CD14-positive monocyte (primary cell): ENCODE measurements at regions not wholly inside any gene's neighbourhood (a gene's known extent, or its start where the extent isn't known, plus 50 kb on each side); places are given as distances from the start of the nearest gene placed in this dataset.

Experiments
- DNase-seq, 3 donors: peaks; one replicate each; pipeline ENCODE4 v3.0.0-alpha.2; 2011 to 2022
- H2AFZ ChIP-seq: 2 replicates; pipeline ENCODE4 v1.6.0; 2012; ENCODE audit warnings: mild to moderate bottlenecking, low read depth, low read length, inconsistent platforms; ENCODE audit not compliant: insufficient read depth, poor library complexity, severe bottlenecking
- H3K27ac ChIP-seq, 2 donors: 1 replicate in 1 of 2; 2 replicates in 1 of 2; pipeline ENCODE4 v1.5.1; 2012 to 2013; ENCODE audit warnings: low read length in 2 of 2, control low read depth in 1 of 2, inconsistent platforms in 1 of 2, low read depth in 1 of 2, mild to moderate bottlenecking in 1 of 2
- H3K27me3 ChIP-seq, 2 donors: one replicate each; pipeline versions ENCODE4 v1.6.0 to v1.6.1; 2011 to 2013; ENCODE audit warnings: low read length in 2 of 2; ENCODE audit not compliant: control insufficient read depth in 2 of 2, insufficient read depth in 2 of 2
- H3K36me3 ChIP-seq, 2 donors: replicated peaks in 1 of 2; 1 replicate in 1 of 2; 2 replicates in 1 of 2; pipeline versions ENCODE4 v1.5.1 to v1.6.1; 2012 to 2013; ENCODE audit warnings: low read length in 2 of 2, control low read depth in 1 of 2, inconsistent platforms in 1 of 2, mild to moderate bottlenecking in 1 of 2; ENCODE audit not compliant: insufficient read depth in 2 of 2, control insufficient read depth in 1 of 2
- H3K4me1 ChIP-seq, 2 donors: 1 replicate in 1 of 2; 2 replicates in 1 of 2; pipeline versions ENCODE4 v1.5.1 to v1.6.1; 2012 to 2013; ENCODE audit warnings: low read length in 2 of 2, control low read depth in 1 of 2, inconsistent platforms in 1 of 2, mild to moderate bottlenecking in 1 of 2, moderate library complexity in 1 of 2; ENCODE audit not compliant: insufficient read depth in 2 of 2, control insufficient read depth in 1 of 2
- H3K4me2 ChIP-seq: replicated peaks from 2 replicates; pipeline ENCODE3; 2012; ENCODE audit warnings: low read length, moderate library complexity, mild to moderate bottlenecking; ENCODE audit not compliant: poor library complexity, severe bottlenecking; ENCODE audit errors: extremely low read depth
- H3K4me3 ChIP-seq, 3 experiments: fragments of 200-600 bp in 1 of 3; sonication (generic) in 1 of 3; replicated peaks in 1 of 3; 1 replicate in 2 of 3; 2 replicates in 1 of 3; pipeline ENCODE4 v1.5.1; 2011 to 2013; ENCODE audit warnings: low read length in 3 of 3, mild to moderate bottlenecking in 3 of 3, control low read depth in 2 of 3, low read depth in 2 of 3, inconsistent platforms in 1 of 3, moderate library complexity in 1 of 3
- H3K79me2 ChIP-seq: 2 replicates; pipeline ENCODE4 v1.6.0; 2012; ENCODE audit warnings: mild to moderate bottlenecking, control low read depth, inconsistent platforms, low read length, moderate library complexity; ENCODE audit not compliant: insufficient read depth
- H3K9ac ChIP-seq: 2 replicates; pipeline ENCODE4 v1.6.0; 2017; ENCODE audit warnings: low read length, mild to moderate bottlenecking; ENCODE audit not compliant: insufficient read depth, poor library complexity, severe bottlenecking
- H3K9me3 ChIP-seq, 2 donors: replicated peaks in 1 of 2; 1 replicate in 1 of 2; 2 replicates in 1 of 2; pipeline versions ENCODE4 v1.5.1 to v1.6.1; 2012 to 2013; ENCODE audit warnings: low read length in 2 of 2, control low read depth in 1 of 2; ENCODE audit not compliant: control insufficient read depth in 1 of 2, insufficient read depth in 1 of 2
- H4K20me1 ChIP-seq: 2 replicates; pipeline ENCODE4 v1.6.0; 2012; ENCODE audit warnings: mild to moderate bottlenecking, low read length, control low read depth, moderate library complexity; ENCODE audit not compliant: insufficient read depth
- H3K27ac Mint-ChIP-seq, 7 donors: one replicate each; pipeline ENCODE4 v1.8.0; 2020; ENCODE audit warnings: mild to moderate bottlenecking in 7 of 7, mixed read lengths in 7 of 7, moderate library complexity in 6 of 7, inconsistent platforms in 2 of 7
- H3K27me3 Mint-ChIP-seq, 3 donors: one replicate each; pipeline ENCODE4 v1.8.0; 2021 to 2022; ENCODE audit warnings: low read depth in 3 of 3, mild to moderate bottlenecking in 3 of 3, mixed read lengths in 3 of 3, moderate library complexity in 3 of 3, inconsistent platforms in 1 of 3
- H3K36me3 Mint-ChIP-seq, 2 donors: one replicate each; pipeline ENCODE4 v1.8.0; 2020; ENCODE audit warnings: mixed read lengths in 2 of 2, inconsistent platforms in 1 of 2, mild to moderate bottlenecking in 1 of 2
- H3K4me1 Mint-ChIP-seq: one replicate; pipeline ENCODE4 v1.8.0; 2020; ENCODE audit warnings: mild to moderate bottlenecking, mixed read lengths
- H3K4me3 Mint-ChIP-seq, 2 donors: one replicate each; pipeline ENCODE4 v1.8.0; 2020; ENCODE audit warnings: mild to moderate bottlenecking in 2 of 2, mixed read lengths in 2 of 2, moderate library complexity in 1 of 2
- H3K9me3 Mint-ChIP-seq, 7 donors: one replicate each; pipeline ENCODE4 v1.8.0; 2020 to 2022; ENCODE audit warnings: mixed read lengths in 7 of 7, mild to moderate bottlenecking in 6 of 7, moderate library complexity in 6 of 7, inconsistent platforms in 2 of 7
- WGBS: methylation state at CpG from one replicate; pipeline ENCODE4 v1.1.5; 2013; ENCODE audit warnings: missing lambda C conversion rate; ENCODE audit not compliant: insufficient coverage; 5-methylcytosine and 5-hydroxymethylcytosine counted together
- intact Hi-C, 2 donors: fragments of 100-400 bp; cut with micrococcal nuclease; formaldehyde crosslinking; loops; one replicate each; pipeline versions ENCODE4 v1.15.0 to v1.15.1; 2023
- TF ChIP-seq, protein P1 (sequence below): fragments of 200-600 bp; IDR thresholded peaks from one replicate; pipeline ENCODE4 v1.8.0; 2022; ENCODE audit warnings: antibody characterized with exemption, mild to moderate bottlenecking

DNA sequence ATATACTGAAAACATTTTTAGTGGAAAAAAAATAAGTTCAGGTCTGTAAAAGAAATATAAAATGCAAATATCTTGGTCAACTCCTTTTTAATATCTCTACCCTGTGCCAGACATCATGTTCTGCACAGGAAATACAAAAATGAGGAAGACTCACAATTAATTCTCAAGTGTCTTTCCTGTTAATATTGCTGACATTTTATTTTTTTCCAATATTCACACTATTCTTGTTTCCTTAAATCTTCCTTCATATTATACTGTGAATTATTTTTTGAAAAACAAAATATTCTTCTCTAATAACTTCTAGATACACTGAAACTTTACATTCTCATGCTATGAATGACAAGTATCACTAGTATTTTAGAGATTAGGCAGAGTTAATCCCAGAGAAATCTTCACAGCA is 334.7 kb upstream of the FTMT start:
- no peak overlapping the region for H3K4me2 ChIP-seq
- Mint-ChIP-seq H3K4me1 (no peaks in the 10 kb centered on the region), H3K27me3 (no peaks in the 10 kb centered on the region), H3K4me3 (no peak overlapping the region), H3K9me3 (peaks cover 0 to 4% (median 0%) of the 10 kb centered on the region in 7 donors), H3K27ac (no peak overlapping the region), H3K36me3 (no peaks in the 10 kb centered on the region)
- H3K79me2 ChIP-seq, result no peaks in the 10 kb centered on the region
- intact Hi-C loops, result no loop called here
- no peak overlapping the region for H3K4me3 ChIP-seq
- TF ChIP-seq, protein P1, sequence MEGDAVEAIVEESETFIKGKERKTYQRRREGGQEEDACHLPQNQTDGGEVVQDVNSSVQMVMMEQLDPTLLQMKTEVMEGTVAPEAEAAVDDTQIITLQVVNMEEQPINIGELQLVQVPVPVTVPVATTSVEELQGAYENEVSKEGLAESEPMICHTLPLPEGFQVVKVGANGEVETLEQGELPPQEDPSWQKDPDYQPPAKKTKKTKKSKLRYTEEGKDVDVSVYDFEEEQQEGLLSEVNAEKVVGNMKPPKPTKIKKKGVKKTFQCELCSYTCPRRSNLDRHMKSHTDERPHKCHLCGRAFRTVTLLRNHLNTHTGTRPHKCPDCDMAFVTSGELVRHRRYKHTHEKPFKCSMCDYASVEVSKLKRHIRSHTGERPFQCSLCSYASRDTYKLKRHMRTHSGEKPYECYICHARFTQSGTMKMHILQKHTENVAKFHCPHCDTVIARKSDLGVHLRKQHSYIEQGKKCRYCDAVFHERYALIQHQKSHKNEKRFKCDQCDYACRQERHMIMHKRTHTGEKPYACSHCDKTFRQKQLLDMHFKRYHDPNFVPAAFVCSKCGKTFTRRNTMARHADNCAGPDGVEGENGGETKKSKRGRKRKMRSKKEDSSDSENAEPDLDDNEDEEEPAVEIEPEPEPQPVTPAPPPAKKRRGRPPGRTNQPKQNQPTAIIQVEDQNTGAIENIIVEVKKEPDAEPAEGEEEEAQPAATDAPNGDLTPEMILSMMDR, result no peak
- no peaks in the 10 kb centered on the region for H4K20me1 ChIP-seq
- H3K36me3 ChIP-seq, result no peaks in the 10 kb centered on the region
- H2AFZ ChIP-seq, result no peak overlapping the region
- H3K27me3 ChIP-seq, result no peaks in the 10 kb centered on the region
- H3K9me3 ChIP-seq, result no peaks in the 10 kb centered on the region
- no peak overlapping the region for H3K9ac ChIP-seq
- H3K27ac ChIP-seq, result no peak overlapping the region
- DNase-seq, result no peak
- H3K4me1 ChIP-seq, result no peaks in the 10 kb centered on the region

DNA sequence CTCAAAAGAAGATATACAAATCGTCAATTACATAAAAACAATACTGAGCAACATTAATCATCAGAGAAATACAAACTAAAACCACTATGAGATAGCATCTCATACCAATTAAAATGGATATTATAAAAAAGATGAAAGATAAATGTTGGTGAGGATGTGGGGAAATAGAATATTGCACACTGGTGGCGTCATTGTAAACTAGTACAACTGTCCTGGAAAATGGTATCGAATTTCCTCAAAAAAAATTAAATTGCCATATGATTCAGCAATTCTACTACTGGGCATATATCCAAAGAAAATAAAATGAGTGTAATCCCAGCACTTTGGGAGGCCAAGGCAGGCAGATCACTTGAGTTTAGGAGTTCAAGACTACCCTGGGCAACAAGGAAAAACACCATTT is 326.0 kb upstream of the FTMT start:
- H3K4me3 Mint-ChIP-seq, result no peak overlapping the region
- Histone ChIP-seq H3K9me3 (peaks cover 6 to 7% of the 10 kb centered on the region in 2 donors), H3K4me3 (no peak overlapping the region), H3K79me2 (no peaks in the 10 kb centered on the region), H3K36me3 (no peaks in the 10 kb centered on the region), H3K9ac (no peak overlapping the region), H3K4me1 (no peaks in the 10 kb centered on the region), H3K4me2 (no peak overlapping the region), H3K27me3 (no peaks in the 10 kb centered on the region), H3K27ac (no peak overlapping the region), H4K20me1 (no peaks in the 10 kb centered on the region), H2AFZ (no peak overlapping the region)
- no peaks in the 10 kb centered on the region for H3K36me3 Mint-ChIP-seq
- H3K27ac Mint-ChIP-seq, result no peak overlapping the region
- WGBS, result no CpG with 5 or more reads among the region's 3 CpGs
- TF ChIP-seq, protein P1, result no peak
- H3K9me3 Mint-ChIP-seq, result peaks cover 0 to 10% (median 5%) of the 10 kb centered on the region in 7 donors
- no peaks in the 10 kb centered on the region for H3K4me1 Mint-ChIP-seq
- intact Hi-C loops, result no loop called here
- DNase-seq, result no peak
- H3K27me3 Mint-ChIP-seq, result no peaks in the 10 kb centered on the region
